HCT116 (cell line): ENCODE measurements at regions not wholly inside any gene's neighbourhood (a gene's known extent, or its start where the extent isn't known, plus 50 kb on each side); places are given as distances from the start of the nearest gene placed in this dataset.
"Not testable (repeated sequence)": the region's sequence is repeated elsewhere in the genome, so short reads cannot be mapped to it uniquely, and the experiment has no call there.

Experiments
- ATAC-seq: fragments of 200-7000 bp; cut with Tn5 transposase; 2 replicates; pipeline ENCODE4 v1.9.1; 2020; ENCODE audit warnings: mild to moderate bottlenecking, moderate library complexity
- BruUV-seq: library from RNA; stranded (reverse); fragments of 400-500 nt; replicated peaks from 2 replicates; lab custom pipeline; 2021; lab: Mats Ljungman, UMichigan
- CTCF ChIA-PET: fragments of 300-600 bp; sonication (Branson Sonifier 250); formaldehyde crosslinking; loops from one replicate; lab custom pipeline; 2021; ENCODE audit warnings: antibody characterized with exemption; lab: Charles Lee
- POLR2A ChIA-PET: fragments of 300-600, 350-600 bp; sonication (Branson Sonifier 250); formaldehyde crosslinking; loops from one replicate; lab custom pipeline; 2021; ENCODE audit warnings: antibody characterized with exemption; lab: Charles Lee
- RAD21 ChIA-PET, 2 experiments: fragments of 300-600 bp; sonication (Branson Sonifier 250); formaldehyde crosslinking; loops; one replicate each; lab custom pipeline; 2023; ENCODE audit warnings: low total read pairs in 2 of 2; ENCODE audit not compliant: uncharacterized antibody in 2 of 2, unreplicated experiment in 2 of 2, low non-redundant PET in 1 of 2; lab: Charles Lee
- DNase-seq: peaks from one replicate; pipeline ENCODE4 v3.0.0-alpha.2; 2010; ENCODE audit warnings: low read depth, low spot score
- H2AFZ ChIP-seq: fragments of 200-600 bp; shearing (Covaris generic), sonication (generic); 2 replicates; pipeline ENCODE4 v1.6.1; 2017; ENCODE audit warnings: low read depth, mixed run types, mixed read lengths, antibody characterized with exemption, low read length; ENCODE audit not compliant: poor library complexity, severe bottlenecking
- H3K27ac ChIP-seq: 2 replicates; pipeline ENCODE4 v1.5.1; 2012; ENCODE audit warnings: low read depth, low read length
- H3K27me3 ChIP-seq: fragments of 200-600 bp; sonication (generic); 2 replicates; pipeline ENCODE4 v1.6.1; 2016; ENCODE audit warnings: mixed run types, low read length, mixed read lengths; ENCODE audit not compliant: insufficient read depth
- H3K36me3 ChIP-seq, 2 experiments: fragments of 200-500 bp in 1 of 2; fragments of 200-600 bp in 1 of 2; sonication (Bioruptor generic) in 1 of 2; sonication (generic) in 1 of 2; 2 replicates each; pipeline versions ENCODE4 v1.5.1 to v1.6.1; 2014 to 2016; ENCODE audit warnings: low read length in 2 of 2, inconsistent platforms in 1 of 2, mixed read lengths in 1 of 2, mixed run types in 1 of 2; ENCODE audit not compliant: insufficient read depth in 2 of 2, control insufficient read depth in 1 of 2
- H3K4me1 ChIP-seq, 2 experiments: fragments of 200-600 bp in 1 of 2; sonication (generic) in 1 of 2; 2 replicates each; pipeline versions ENCODE4 v1.5.1 to v1.6.1; 2012 to 2017; ENCODE audit warnings: low read length in 2 of 2, inconsistent platforms in 1 of 2, mild to moderate bottlenecking in 1 of 2, mixed read lengths in 1 of 2, mixed run types in 1 of 2, moderate library complexity in 1 of 2; ENCODE audit not compliant: insufficient read depth in 2 of 2, control insufficient read depth in 1 of 2
- H3K4me2 ChIP-seq: fragments of 200-600 bp; sonication (generic); 2 replicates; pipeline ENCODE4 v1.6.1; 2017; ENCODE audit warnings: mixed run types, low read length, mixed read lengths
- H3K4me3 ChIP-seq, 2 experiments: fragments of 200-600 bp in 1 of 2; sonication (generic) in 1 of 2; replicated peaks in 1 of 2; 2 replicates each; pipeline ENCODE4 v1.5.1; 2011 to 2016; ENCODE audit warnings: low read length in 2 of 2, control low read depth in 1 of 2, low read depth in 1 of 2, mild to moderate bottlenecking in 1 of 2, mixed read lengths in 1 of 2, mixed run types in 1 of 2
- H3K79me2 ChIP-seq: fragments of 200-600 bp; sonication (generic); 2 replicates; pipeline ENCODE4 v1.6.1; 2017; ENCODE audit warnings: mild to moderate bottlenecking, mixed run types, low read length, moderate library complexity, mixed read lengths; ENCODE audit not compliant: insufficient read depth
- H3K9ac ChIP-seq: fragments of 200-600 bp; sonication (generic); 2 replicates; pipeline ENCODE4 v1.6.1; 2016; ENCODE audit warnings: low read length, mixed read lengths
- H3K9me2 ChIP-seq: fragments of 200-600 bp; sonication (generic), shearing (Covaris generic); 2 replicates; pipeline ENCODE4 v1.6.1; 2017; ENCODE audit warnings: mixed run types, mild to moderate bottlenecking, moderate library complexity; ENCODE audit not compliant: insufficient read depth
- H3K9me3 ChIP-seq, 2 experiments: fragments of 200-500 bp in 1 of 2; fragments of 200-600 bp in 1 of 2; sonication (Bioruptor generic) in 1 of 2; sonication (generic) in 1 of 2; 2 replicates each; pipeline ENCODE4 v1.6.1; 2014 to 2017; ENCODE audit warnings: low read length in 2 of 2, mixed read lengths in 2 of 2, inconsistent platforms in 1 of 2, low read depth in 1 of 2, mild to moderate bottlenecking in 1 of 2, mixed run types in 1 of 2, moderate library complexity in 1 of 2; ENCODE audit not compliant: control insufficient read depth in 1 of 2, insufficient read depth in 1 of 2
- H4K20me1 ChIP-seq: fragments of 200-600 bp; sonication (generic), shearing (Covaris generic); 2 replicates; pipeline ENCODE4 v1.6.1; 2017; ENCODE audit warnings: mixed run types, mild to moderate bottlenecking, moderate library complexity; ENCODE audit not compliant: insufficient read depth
- CEBPB ChIP-seq: IDR thresholded peaks from 2 replicates; pipeline ENCODE4 v1.6.1; 2012; ENCODE audit warnings: low read depth
- CTCF ChIP-seq, 3 experiments: fragments of 200-600 bp in 1 of 3; sonication (generic) in 1 of 3; IDR thresholded peaks in 2 of 3; conservative IDR thresholded peaks in 1 of 3; 2 replicates each; pipeline ENCODE4 v1.5.1; 2012 to 2017; ENCODE audit warnings: low read depth in 2 of 3, low read length in 2 of 3, antibody characterized with exemption in 1 of 3, borderline replicate concordance in 1 of 3, control low read depth in 1 of 3, mild to moderate bottlenecking in 1 of 3, mixed read lengths in 1 of 3, mixed run types in 1 of 3, moderate library complexity in 1 of 3; ENCODE audit not compliant: insufficient read depth in 1 of 3
- SIN3A ChIP-seq: IDR thresholded peaks from 2 replicates; pipeline ENCODE4 v1.6.1; 2012; ENCODE audit warnings: low read depth
- ZBTB33 ChIP-seq: IDR thresholded peaks from 2 replicates; pipeline ENCODE4 v1.6.1; 2011; ENCODE audit warnings: mild to moderate bottlenecking, low read length, moderate library complexity; ENCODE audit not compliant: insufficient replicate concordance; ENCODE audit errors: extremely low read depth
- intact Hi-C: fragments of 100-400 bp; cut with micrococcal nuclease; formaldehyde crosslinking; loops from 2 replicates; pipeline ENCODE4 v1.10.0; 2022

GRCh38 chr9:106023455-106023854 lies 329.1 kb downstream of the TMEM38B start (continued):
- no peak for TF ChIP-seq CTCF (IDR thresholded peaks at IDR 0.05 in 2 of 3, conservative IDR thresholded peaks at IDR 0.05 in 1 of 3; ENCODE audit: borderline replicate concordance in 1 of 3, insufficient read depth in 1 of 3, low read depth in 2 of 3, low read length in 2 of 3)
- TF ChIP-seq SIN3A = no peak
- no peak for TF ChIP-seq CEBPB

DNA sequence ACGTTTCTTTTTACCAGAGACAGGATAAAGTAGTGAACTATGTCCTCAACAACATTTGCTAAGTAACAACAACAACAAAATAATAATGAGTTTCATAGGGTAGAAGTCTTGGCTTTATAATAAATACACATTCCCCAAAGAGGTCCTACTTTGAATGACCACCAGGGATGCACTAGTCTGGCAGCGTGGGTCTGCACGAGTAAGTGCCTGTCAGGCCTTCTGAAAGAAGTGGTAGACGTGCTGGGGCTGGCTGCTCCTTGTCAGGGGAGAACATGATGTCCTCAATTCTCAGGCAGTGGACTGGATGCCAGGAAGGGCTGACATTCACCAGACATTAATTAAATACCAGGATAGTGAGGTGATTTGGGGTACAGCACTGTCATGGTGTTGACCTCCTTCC lies 331.1 kb downstream of the TMEM38B start:
- CTCF ChIA-PET = no interaction called here

DNA sequence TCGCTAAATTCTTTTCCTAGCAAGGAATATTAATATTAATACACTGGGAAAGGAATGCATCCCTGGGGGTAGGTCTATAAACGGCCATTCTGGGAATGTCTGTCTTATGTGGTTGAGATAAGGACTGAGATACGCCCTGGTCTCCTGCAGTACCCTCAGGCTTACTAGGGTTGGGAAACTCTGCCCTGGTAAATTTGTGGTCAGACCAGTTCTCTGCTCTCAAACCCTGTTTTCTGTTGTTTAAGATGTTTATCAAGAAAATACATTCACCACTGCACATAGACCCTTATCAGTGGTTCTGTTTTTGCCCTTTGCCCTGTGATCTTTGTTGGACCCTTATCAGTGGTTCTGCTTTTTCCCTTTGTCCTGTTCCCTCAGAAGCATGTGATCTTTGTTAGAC lies 335.8 kb downstream of the TMEM38B start:
- RAD21 ChIA-PET, H3K9ac ChIP-seq, DNase-seq, CTCF ChIA-PET, H3K4me1 ChIP-seq, H2AFZ ChIP-seq, ATAC-seq, H3K79me2 ChIP-seq, H3K4me3 ChIP-seq, H3K9me2 ChIP-seq, H4K20me1 ChIP-seq, intact Hi-C loops, H3K4me2 ChIP-seq, BruUV-seq, H3K9me3 ChIP-seq, H3K27ac ChIP-seq, H3K36me3 ChIP-seq, POLR2A ChIA-PET: not testable (repeated sequence)
- H3K27me3 ChIP-seq = peaks cover 18% of the 10 kb centered on the region

More for the DNA sequence above, 331.1 kb downstream of the TMEM38B start:
- ATAC-seq = peak; percentile 60
- TF ChIP-seq ZBTB33 (no peak), CTCF (IDR thresholded peaks at IDR 0.05 in 2 of 3, conservative IDR thresholded peaks at IDR 0.05 in 1 of 3; ENCODE audit: borderline replicate concordance in 1 of 3, insufficient read depth in 1 of 3, low read depth in 2 of 3, low read length in 2 of 3) (peak in 2 of 3 experiments; percentile 5 to 30; a peak in 1 of 6 replicates)
- no peaks in the 10 kb centered on the region for H3K9me3 ChIP-seq
- no TSS peak for BruUV-seq
- intact Hi-C loops = no loop called here
- H3K9ac ChIP-seq = no peak overlapping the region
- no peak overlapping the region for H3K4me2 ChIP-seq
- no peak overlapping the region for H3K27ac ChIP-seq
- H3K9me2 ChIP-seq = no peaks in the 10 kb centered on the region
- peaks cover 17% of the 10 kb centered on the region for H3K27me3 ChIP-seq
- no peaks in the 10 kb centered on the region for H3K36me3 ChIP-seq
- RAD21 ChIA-PET = no interaction called here
- no peak overlapping the region for H2AFZ ChIP-seq
- no peak for DNase-seq
- no peaks in the 10 kb centered on the region for H3K79me2 ChIP-seq
- no peak overlapping the region for H3K4me3 ChIP-seq
- no peaks in the 10 kb centered on the region for H3K4me1 ChIP-seq
- H4K20me1 ChIP-seq = no peaks in the 10 kb centered on the region
- POLR2A ChIA-PET = no interaction called here
